Heart left ventricle (tissue), 16 donors: ENCODE measurements at regions not wholly inside any gene's neighbourhood (a gene's known extent, or its start where the extent isn't known, plus 50 kb on each side); places are given as distances from the start of the nearest gene placed in this dataset.

ENCODE experiments used
- ATAC-seq, 4 donors: fragments of 200-7000 bp; cut with Tn5 transposase; one replicate each; pipeline ENCODE4 v1.9.1; 2020 to 2022; ENCODE audit warnings: moderate library complexity in 4 of 4, mild to moderate bottlenecking in 3 of 4, moderate number of reproducible peaks in 1 of 4
- DNase-seq, 5 donors: peaks; one replicate each; pipeline ENCODE4 v3.0.0-alpha.2; 2020
- H3K27ac ChIP-seq, 12 donors: fragments of 200-600 bp; sonication (generic) in 4 of 12; one replicate each; pipeline versions ENCODE4 v1.5.0 to v1.8.0; 2016 to 2022; ENCODE audit warnings: mild to moderate bottlenecking in 2 of 12
- H3K27me3 ChIP-seq, 9 donors: fragments of 200-600 bp; sonication (generic) in 2 of 9; one replicate each; pipeline versions ENCODE4 v1.5.1 to v1.8.0; 2016 to 2022; ENCODE audit warnings: mild to moderate bottlenecking in 3 of 9
- H3K36me3 ChIP-seq, 9 donors: fragments of 200-600 bp; sonication (generic) in 2 of 9; one replicate each; pipeline versions ENCODE4 v1.5.0 to v1.8.0; 2018 to 2022; ENCODE audit warnings: mild to moderate bottlenecking in 2 of 9
- H3K4me1 ChIP-seq, 12 donors: fragments of 200-600 bp; sonication (generic) in 4 of 12; one replicate each; pipeline versions ENCODE4 v1.5.0 to v1.8.0; 2016 to 2022; ENCODE audit warnings: mild to moderate bottlenecking in 3 of 12
- H3K4me3 ChIP-seq, 12 donors: fragments of 200-600 bp; sonication (generic) in 4 of 12; one replicate each; pipeline versions ENCODE4 v1.5.0 to v1.8.0; 2017 to 2022; ENCODE audit warnings: mild to moderate bottlenecking in 9 of 12, moderate library complexity in 4 of 12
- H3K9me3 ChIP-seq, 12 donors: fragments of 200-600 bp; sonication (generic) in 4 of 12; one replicate each; pipeline versions ENCODE4 v1.5.0 to v1.8.0; 2016 to 2022; ENCODE audit warnings: mild to moderate bottlenecking in 1 of 12
- POLR2A ChIP-seq, 2 donors: fragments of 450-650 bp; IDR thresholded peaks; one replicate each; pipeline ENCODE4 v1.6.1; 2017; ENCODE audit warnings: antibody characterized with exemption in 2 of 2, mild to moderate bottlenecking in 2 of 2, moderate library complexity in 2 of 2
- WGBS, 4 donors: extraction: QIAGEN DNeasy Blood & Tissue Kit in 2 of 4; methylation state at CpG; one replicate each; pipeline versions ENCODE4 v1.1.5 to v1.1.7; 2013 to 2018; 5-methylcytosine and 5-hydroxymethylcytosine counted together
- intact Hi-C, 10 donors: fragments of 100-400 bp; cut with DNase I; formaldehyde crosslinking; loops; one replicate each; pipeline versions ENCODE4 v1.11.1 to v1.14.2; 2022
- TF ChIP-seq, protein P1 (sequence below), 12 donors: fragments of 200-600 bp; sonication (generic) in 4 of 12; IDR thresholded peaks; one replicate each; pipeline versions ENCODE4 v1.5.0 to v1.8.0; 2018 to 2022; ENCODE audit warnings: antibody characterized with exemption in 12 of 12, mild to moderate bottlenecking in 5 of 12
- donor health status: ischemic (EF 13 %, LVEDD 7.1; RV severe dilation, severe dysfunction).
- donor health status: healthy with polysubstance abuse.
- donor health status: DM: no; HTN: yes; CAD: no.
- donor health status: DM: no; HTN: no; CAD: no.
- donor health status: ischemic (EF 25% LVEDD 6.9; RV normal size, moderate dysfunction).
- donor health status: ischemic (EF 25% LVEDD 5.7; RV mildly dilated, moderate dysfunction).
- donor health status: healthy.
- donor health status: DM: yes; HTN: yes; CAD: no.
- donor health status: ischemic (EF 35%, LVEDD 5.7; RV mildly dilated, moderate dysfunction).
- donor health status: nonischemic (EF 11% LVEDD 7.7; RV severe dilation, severe dysfunction).
- donor health status: DM: yes; HTN: yes; CAD: no.
- donor health status: PGD.
- donor health status: ischemic (EF 29% LVEDD 5.4; RV normal size, mild dysfunction).
- donor health status: nonischemic (EF 23%, LVEDD 6.1; RV moderate dilation, normal function).

DNA sequence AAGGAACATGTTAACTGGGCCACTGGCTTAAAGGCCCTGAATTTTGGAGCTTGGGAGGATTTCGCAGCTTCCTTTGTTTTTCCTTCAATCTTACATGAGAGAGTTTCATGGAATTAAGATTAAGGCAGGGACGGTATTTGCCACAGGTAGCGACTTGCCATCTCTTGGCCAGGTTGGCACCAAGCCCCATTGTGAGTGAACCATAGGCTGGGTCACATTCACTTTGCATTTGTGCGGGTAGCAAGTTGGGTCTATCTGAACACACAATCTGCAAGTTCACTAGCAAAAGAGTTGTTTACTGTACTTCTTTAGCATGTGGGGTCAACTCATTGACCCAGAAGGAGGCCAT is 106.2 kb upstream of the ATP1A1 start:
- Histone ChIP-seq H3K27me3 (no peaks in the 10 kb centered on the region), H3K4me3 (no peak overlapping the region), H3K4me1 (peaks cover 0 to 5% (median 0%) of the 10 kb centered on the region in 12 donors), H3K36me3 (no peaks in the 10 kb centered on the region), H3K9me3 (no peaks in the 10 kb centered on the region), H3K27ac (no peak overlapping the region)
- no peak for DNase-seq
- TF ChIP-seq, protein P1, sequence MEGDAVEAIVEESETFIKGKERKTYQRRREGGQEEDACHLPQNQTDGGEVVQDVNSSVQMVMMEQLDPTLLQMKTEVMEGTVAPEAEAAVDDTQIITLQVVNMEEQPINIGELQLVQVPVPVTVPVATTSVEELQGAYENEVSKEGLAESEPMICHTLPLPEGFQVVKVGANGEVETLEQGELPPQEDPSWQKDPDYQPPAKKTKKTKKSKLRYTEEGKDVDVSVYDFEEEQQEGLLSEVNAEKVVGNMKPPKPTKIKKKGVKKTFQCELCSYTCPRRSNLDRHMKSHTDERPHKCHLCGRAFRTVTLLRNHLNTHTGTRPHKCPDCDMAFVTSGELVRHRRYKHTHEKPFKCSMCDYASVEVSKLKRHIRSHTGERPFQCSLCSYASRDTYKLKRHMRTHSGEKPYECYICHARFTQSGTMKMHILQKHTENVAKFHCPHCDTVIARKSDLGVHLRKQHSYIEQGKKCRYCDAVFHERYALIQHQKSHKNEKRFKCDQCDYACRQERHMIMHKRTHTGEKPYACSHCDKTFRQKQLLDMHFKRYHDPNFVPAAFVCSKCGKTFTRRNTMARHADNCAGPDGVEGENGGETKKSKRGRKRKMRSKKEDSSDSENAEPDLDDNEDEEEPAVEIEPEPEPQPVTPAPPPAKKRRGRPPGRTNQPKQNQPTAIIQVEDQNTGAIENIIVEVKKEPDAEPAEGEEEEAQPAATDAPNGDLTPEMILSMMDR (IDR thresholded peaks at IDR 0.05) = no peak
- TF ChIP-seq POLR2A (IDR thresholded peaks at IDR 0.05) = no peak
- intact Hi-C loops = no loop called here
- ATAC-seq = no peak
- 94 to 98% (median 97%) methylated on average over 4 of the region's 4 CpGs for WGBS, 4 donors

DNA sequence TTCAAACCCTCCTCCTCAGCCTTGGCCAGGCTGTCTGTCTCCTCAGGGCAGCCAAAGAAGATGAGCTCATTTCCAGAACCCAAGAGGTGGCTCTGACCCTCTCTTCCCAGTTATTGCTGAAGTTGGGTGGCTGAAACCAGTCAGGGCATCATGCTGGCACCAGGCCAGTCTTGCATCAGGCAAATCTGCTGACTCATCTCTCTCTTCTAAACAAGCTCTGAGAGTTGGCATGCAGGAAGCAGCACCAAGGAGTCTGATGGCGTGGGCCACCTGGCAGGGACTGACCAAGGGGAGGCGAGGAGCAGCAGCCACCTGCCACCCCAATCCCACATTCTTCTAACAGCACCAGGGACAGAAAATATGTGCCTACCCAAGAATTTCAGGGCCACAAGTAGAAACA is 104.8 kb upstream of the ATP1A1 start:
- H3K36me3 ChIP-seq = no peaks in the 10 kb centered on the region
- H3K27ac ChIP-seq = no peak overlapping the region
- H3K4me3 ChIP-seq = no peak overlapping the region
- whole genome bisulfite sequencing, 4 donors = 64 to 95% (median 80%) methylated on average over 2 of the region's 2 CpGs
- no peaks in the 10 kb centered on the region for H3K27me3 ChIP-seq
- ATAC-seq (no peak), DNase-seq (no peak)
- intact Hi-C loops = no loop called here
- TF ChIP-seq POLR2A (IDR thresholded peaks at IDR 0.05) = no peak
- TF ChIP-seq, protein P1 (IDR thresholded peaks at IDR 0.05) = no peak
- peaks cover 0 to 5% (median 0%) of the 10 kb centered on the region in 12 donors for H3K4me1 ChIP-seq
- H3K9me3 ChIP-seq = no peaks in the 10 kb centered on the region

DNA sequence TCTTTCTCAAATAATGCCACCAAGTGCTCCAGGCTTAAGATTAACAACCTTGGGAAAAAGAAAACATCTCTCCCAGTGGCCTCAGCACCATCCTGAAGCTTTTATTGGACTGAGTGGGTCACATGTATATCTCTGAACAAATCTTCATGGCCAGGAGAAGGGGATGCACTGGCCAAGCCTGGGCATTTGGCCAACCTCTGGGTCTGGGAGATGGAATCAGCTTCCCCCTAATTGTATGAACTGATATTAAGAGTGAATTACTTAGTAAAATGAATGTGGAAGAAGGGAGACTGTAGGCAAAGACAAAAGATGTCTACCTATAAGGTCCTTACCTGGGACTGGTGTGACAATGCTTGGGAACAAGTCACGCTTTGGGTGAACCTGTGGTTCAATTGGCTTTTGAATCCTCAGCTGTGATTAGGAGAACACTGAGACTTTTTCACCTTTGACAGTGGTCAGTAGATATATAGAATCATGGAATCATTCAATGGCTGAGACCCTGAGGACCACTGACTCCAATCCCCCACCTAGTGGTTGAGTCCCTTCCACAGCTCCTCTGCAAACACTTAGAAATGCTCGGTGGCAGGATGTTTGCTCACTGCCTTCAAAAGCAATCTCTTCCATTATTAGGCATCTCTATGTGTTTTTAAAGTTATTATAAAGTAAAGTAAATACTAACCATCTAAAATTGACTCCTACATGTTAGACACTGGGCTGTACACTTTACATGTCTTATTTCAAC is 102.6 kb upstream of the ATP1A1 start:
- WGBS, 4 donors = 76 to 88% (median 80%) methylated on average over 2 of the region's 2 CpGs
- Histone ChIP-seq H3K27ac (no peak overlapping the region), H3K4me3 (no peak overlapping the region), H3K27me3 (no peaks in the 10 kb centered on the region), H3K9me3 (no peaks in the 10 kb centered on the region), H3K36me3 (no peaks in the 10 kb centered on the region), H3K4me1 (peaks cover 0 to 7% (median 0%) of the 10 kb centered on the region in 12 donors)
- no peak for TF ChIP-seq POLR2A (IDR thresholded peaks at IDR 0.05)
- TF ChIP-seq, protein P1 (IDR thresholded peaks at IDR 0.05) = no peak
- DNase-seq = no peak
- no peak for ATAC-seq
- intact Hi-C loops = no loop called here

DNA sequence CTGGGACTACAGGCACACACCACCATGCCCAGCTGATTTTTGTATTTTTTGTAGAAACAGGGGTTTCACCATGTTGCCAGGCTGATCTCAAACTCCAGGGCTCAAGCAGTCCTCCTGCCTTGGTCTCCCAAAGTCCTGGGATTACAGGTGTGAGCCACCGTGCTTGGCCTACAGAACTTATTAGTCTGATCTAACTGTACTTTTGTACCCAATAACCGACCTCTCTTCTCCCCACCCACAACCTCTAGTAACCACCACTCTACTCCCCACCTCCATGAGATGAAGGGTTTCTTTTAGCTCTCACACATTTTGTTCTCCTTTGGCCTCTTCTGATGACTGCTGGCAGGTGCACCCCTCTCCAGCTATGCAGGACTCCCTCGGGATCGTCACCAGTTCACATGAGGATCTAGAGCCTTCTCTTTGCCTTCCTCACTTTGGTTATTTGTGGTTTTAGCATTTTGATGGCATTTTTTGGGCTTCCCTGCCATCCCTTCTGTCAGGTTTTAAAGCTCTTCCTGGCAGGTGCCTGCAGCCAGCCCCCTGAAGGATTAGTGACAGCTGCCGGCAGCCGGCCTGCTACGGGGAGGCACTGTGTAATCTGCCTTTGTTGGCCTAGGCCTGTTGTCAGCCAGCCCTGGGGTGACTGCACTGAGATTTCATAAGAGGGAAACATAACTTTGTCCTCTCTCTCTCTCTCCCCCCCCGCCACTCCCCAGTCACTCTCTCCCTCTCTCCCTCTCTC is 99.8 kb upstream of the ATP1A1 start:
- DNase-seq = peak in 4 of 5 donors; percentile 49 to 80 (median 62)
- H3K36me3 ChIP-seq = no peaks in the 10 kb centered on the region
- H3K4me3 ChIP-seq = no peak overlapping the region
- H3K27ac ChIP-seq = peak overlapping the region in 4 of 12 donors; percentile 1 to 56 (median 30)
- WGBS, 4 donors = 50 to 64% (median 54%) methylated on average over 8 of the region's 8 CpGs
- no peaks in the 10 kb centered on the region for H3K9me3 ChIP-seq
- no peak for TF ChIP-seq POLR2A (IDR thresholded peaks at IDR 0.05)
- TF ChIP-seq, protein P1 (IDR thresholded peaks at IDR 0.05) = no peak
- no peaks in the 10 kb centered on the region for H3K27me3 ChIP-seq
- peak; percentile 91 to 98 (median 96) for ATAC-seq
- intact Hi-C loops = no loop called here
- peaks cover 0 to 7% (median 0%) of the 10 kb centered on the region in 12 donors for H3K4me1 ChIP-seq
